ENCODE measurements at regions not wholly inside any gene's neighbourhood (a gene's known extent, or its start where the extent isn't known, plus 50 kb on each side); places are given as distances from the start of the nearest gene placed in this dataset.

DNA sequence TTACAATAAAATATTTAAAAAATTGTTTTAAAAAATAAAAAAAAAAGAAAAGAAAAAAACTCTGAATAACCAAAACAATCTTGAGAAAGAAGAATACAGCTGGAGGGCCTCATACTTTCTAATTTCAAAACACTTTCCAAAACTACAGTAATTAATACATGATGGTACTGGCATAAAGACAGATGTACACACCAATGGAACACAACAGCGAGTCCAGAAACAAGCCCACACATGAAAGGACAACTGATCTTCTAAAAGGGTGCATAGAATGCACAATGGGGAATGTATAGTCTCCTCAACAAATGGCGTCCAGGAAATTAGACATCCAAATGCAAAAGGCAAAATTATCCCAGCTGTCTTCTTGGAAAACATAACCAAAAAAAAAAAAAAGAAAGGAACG is 99.6 kb downstream of the LURAP1L start:
- Mint-ChIP-seq H3K27ac (no peak overlapping the region), H3K9me3 (0 out of 2 replicates have a peak, but pooled peaks cover 2% of the 10 kb centered on the region)
- TF ChIP-seq, protein P1, sequence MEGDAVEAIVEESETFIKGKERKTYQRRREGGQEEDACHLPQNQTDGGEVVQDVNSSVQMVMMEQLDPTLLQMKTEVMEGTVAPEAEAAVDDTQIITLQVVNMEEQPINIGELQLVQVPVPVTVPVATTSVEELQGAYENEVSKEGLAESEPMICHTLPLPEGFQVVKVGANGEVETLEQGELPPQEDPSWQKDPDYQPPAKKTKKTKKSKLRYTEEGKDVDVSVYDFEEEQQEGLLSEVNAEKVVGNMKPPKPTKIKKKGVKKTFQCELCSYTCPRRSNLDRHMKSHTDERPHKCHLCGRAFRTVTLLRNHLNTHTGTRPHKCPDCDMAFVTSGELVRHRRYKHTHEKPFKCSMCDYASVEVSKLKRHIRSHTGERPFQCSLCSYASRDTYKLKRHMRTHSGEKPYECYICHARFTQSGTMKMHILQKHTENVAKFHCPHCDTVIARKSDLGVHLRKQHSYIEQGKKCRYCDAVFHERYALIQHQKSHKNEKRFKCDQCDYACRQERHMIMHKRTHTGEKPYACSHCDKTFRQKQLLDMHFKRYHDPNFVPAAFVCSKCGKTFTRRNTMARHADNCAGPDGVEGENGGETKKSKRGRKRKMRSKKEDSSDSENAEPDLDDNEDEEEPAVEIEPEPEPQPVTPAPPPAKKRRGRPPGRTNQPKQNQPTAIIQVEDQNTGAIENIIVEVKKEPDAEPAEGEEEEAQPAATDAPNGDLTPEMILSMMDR (IDR thresholded peaks at IDR 0.05): no peak

DNA sequence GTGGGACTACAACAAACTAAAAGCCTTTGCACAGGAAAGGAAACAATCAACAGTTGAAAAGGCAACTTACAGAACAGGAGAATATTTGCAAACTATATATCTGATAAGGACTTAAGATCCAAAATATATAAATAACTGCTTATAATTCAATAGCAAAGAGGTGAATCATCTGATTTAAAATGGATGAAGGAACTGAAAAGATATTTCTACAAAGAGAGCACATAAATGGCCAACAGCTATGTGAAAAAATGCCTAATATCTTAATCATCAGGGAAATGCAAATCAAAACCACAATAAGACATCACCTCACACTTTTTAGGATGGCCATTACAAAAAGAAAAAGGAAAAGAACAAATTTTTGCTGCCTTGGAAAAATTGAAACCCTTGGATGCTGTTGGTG is 100.4 kb downstream of the LURAP1L start:
- H3K27me3 Mint-ChIP-seq (ENCODE audit: insufficient read depth): no peaks in the 10 kb centered on the region
- H3K4me1 Mint-ChIP-seq (ENCODE audit: low read depth): peaks cover 12% of the 10 kb centered on the region
- TF ChIP-seq, protein P1 (IDR thresholded peaks at IDR 0.05): no peak
- DNase-seq: peak; percentile 7
- no peaks in the 10 kb centered on the region for H3K9me3 Mint-ChIP-seq
- H3K4me3 Mint-ChIP-seq: no peak overlapping the region
- no peaks in the 10 kb centered on the region for H3K36me3 Mint-ChIP-seq (ENCODE audit: low read depth)
- no peak overlapping the region for H3K27ac Mint-ChIP-seq

More for the DNA sequence above, 99.6 kb downstream of the LURAP1L start:
- Mint-ChIP-seq H3K4me3 (no peak overlapping the region), H3K36me3 (ENCODE audit: low read depth) (no peaks in the 10 kb centered on the region), H3K4me1 (ENCODE audit: low read depth) (peaks cover 12% of the 10 kb centered on the region), H3K27me3 (ENCODE audit: insufficient read depth) (no peaks in the 10 kb centered on the region)
- DNase-seq: no peak

DNA sequence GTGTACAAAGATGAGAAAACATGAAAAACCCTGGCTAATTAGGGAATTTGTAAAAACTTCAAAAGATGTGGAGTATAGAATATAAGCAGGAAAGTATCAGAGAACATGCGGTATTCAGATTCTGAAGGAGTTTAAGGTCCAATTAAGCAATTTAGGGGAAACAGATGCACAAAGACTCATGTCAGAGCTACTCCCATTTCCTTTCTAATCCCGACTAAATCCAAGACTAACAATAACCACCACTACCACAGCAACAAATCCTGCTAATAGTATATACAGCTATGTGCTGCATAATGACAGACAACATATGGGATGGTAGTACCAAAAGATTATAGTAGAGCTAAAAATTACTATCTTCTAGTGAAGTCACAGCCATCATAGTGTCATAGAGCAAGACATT is 102.1 kb downstream of the LURAP1L start:
- Mint-ChIP-seq H3K4me1 (ENCODE audit: low read depth) (peaks cover 21% of the 10 kb centered on the region), H3K27me3 (ENCODE audit: insufficient read depth) (no peaks in the 10 kb centered on the region), H3K27ac (no peak overlapping the region), H3K9me3 (no peaks in the 10 kb centered on the region), H3K36me3 (ENCODE audit: low read depth) (no peaks in the 10 kb centered on the region), H3K4me3 (no peak overlapping the region)
- no peak for DNase-seq
- TF ChIP-seq, protein P1 (IDR thresholded peaks at IDR 0.05): no peak

DNA sequence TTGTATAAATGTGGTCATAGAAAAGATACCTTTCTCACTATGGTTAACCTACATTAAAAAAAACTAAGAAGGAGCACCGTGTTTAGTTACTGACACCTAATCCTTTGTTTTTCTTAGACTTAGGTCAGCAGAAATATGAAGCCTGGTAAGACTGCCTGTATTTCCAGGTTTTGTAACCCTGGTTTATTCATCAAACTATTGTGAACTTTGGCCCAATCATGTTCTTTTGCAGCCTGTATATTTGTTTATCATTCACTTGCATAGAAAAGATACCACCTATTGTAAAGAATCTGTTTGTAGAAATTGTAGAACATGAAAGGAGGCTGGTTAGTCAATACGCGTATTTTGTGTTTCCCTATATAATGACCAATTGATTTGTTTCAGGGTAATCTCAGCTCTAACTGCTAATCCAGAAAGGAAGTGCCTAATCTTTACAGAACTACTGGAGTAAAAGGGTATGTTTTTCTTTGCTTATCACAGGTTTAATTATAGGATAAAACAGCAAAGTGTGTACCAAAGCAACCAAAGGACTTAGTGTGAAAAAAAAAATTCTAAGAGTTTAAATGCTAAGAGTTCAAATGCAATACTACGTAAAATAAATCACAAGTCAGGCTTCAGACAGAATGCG is 103.6 kb downstream of the LURAP1L start:
- H3K27me3 Mint-ChIP-seq (ENCODE audit: insufficient read depth): no peaks in the 10 kb centered on the region
- H3K9me3 Mint-ChIP-seq: no peaks in the 10 kb centered on the region
- no peak overlapping the region for H3K4me3 Mint-ChIP-seq
- no peak for DNase-seq
- peaks cover 31% of the 10 kb centered on the region for H3K4me1 Mint-ChIP-seq (ENCODE audit: low read depth)
- no peak overlapping the region for H3K27ac Mint-ChIP-seq
- H3K36me3 Mint-ChIP-seq (ENCODE audit: low read depth): no peaks in the 10 kb centered on the region
- TF ChIP-seq, protein P1 (IDR thresholded peaks at IDR 0.05): no peak

DNA sequence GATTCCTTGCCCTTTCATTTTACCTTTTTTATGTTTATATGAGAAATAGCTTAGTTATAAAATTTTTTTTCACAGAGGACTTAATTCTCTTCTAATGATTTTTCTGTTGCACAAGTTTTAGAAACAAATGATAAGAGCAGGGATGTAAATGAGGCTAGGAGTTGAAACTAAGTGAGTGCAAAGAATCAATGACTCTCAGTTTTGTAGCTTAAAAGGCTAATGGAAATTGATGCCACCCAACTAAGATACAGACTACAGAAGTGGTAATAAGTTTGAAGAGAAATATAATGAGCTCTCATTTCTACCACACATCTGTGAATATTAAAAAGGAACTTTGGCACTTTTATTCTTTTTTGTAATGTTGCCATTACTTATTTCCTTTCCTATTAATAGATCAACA is 105.1 kb downstream of the LURAP1L start:
- H3K36me3 Mint-ChIP-seq (ENCODE audit: low read depth): no peaks in the 10 kb centered on the region
- H3K4me1 Mint-ChIP-seq (ENCODE audit: low read depth): peaks cover 32% of the 10 kb centered on the region
- H3K27me3 Mint-ChIP-seq (ENCODE audit: insufficient read depth): 0 out of 2 replicates have a peak, but pooled peaks cover 2% of the 10 kb centered on the region
- no peak overlapping the region for H3K4me3 Mint-ChIP-seq
- no peaks in the 10 kb centered on the region for H3K9me3 Mint-ChIP-seq
- TF ChIP-seq, protein P1 (IDR thresholded peaks at IDR 0.05): no peak
- H3K27ac Mint-ChIP-seq: no peak overlapping the region
- DNase-seq: no peak

Measured in HFFc6 (cell line).